Activated CD8-positive, alpha-beta memory T cell treated with anti-CD3 and anti-CD28 coated beads for 1 hour (primary cell): ENCODE measurements at regions not wholly inside any gene's neighbourhood (a gene's known extent, or its start where the extent isn't known, plus 50 kb on each side); places are given as distances from the start of the nearest gene placed in this dataset.
"Not testable (repeated sequence)": the region's sequence is repeated elsewhere in the genome, so short reads cannot be mapped to it uniquely, and the experiment has no call there.

Experiments used
- DNase-seq, 2 donors: peaks; one replicate each; pipeline ENCODE4 v3.0.0-alpha.2; 2020; ENCODE audit warnings: low read depth in 1 of 2; ENCODE audit errors: extremely low read depth in 1 of 2

- DNase-seq = no peak
Observed at GRCh38 chr12:89161557-89161956, 190.7 kb downstream of the DUSP6 start.

GRCh38 chr12:89160716-89161123 lies 191.6 kb downstream of the DUSP6 start:
- no peak for DNase-seq

- DNase-seq = no peak
Observed at GRCh38 chr12:89157413-89157812, 194.9 kb downstream of the DUSP6 start.

GRCh38 chr12:89156862-89157262 lies 195.4 kb downstream of the DUSP6 start:
- DNase-seq = no peak

GRCh38 chr12:89156340-89156739 lies 196.0 kb downstream of the DUSP6 start:
- no peak for DNase-seq

GRCh38 chr12:89155826-89156225 lies 196.5 kb downstream of the DUSP6 start:
- no peak for DNase-seq

GRCh38 chr12:89154743-89155499 lies 197.4 kb downstream of the DUSP6 start:
- no peak for DNase-seq

GRCh38 chr12:89153341-89153740 lies 199.0 kb downstream of the DUSP6 start:
- no peak for DNase-seq

- no peak for DNase-seq
Observed at GRCh38 chr12:89151536-89151935, 200.8 kb downstream of the DUSP6 start.

- DNase-seq = not testable (repeated sequence)
Observed at GRCh38 chr12:89150789-89151188, 201.5 kb downstream of the DUSP6 start.

GRCh38 chr12:89140602-89141238 lies 211.6 kb downstream of the DUSP6 start:
- DNase-seq = no peak

GRCh38 chr12:89140141-89140540 lies 212.2 kb downstream of the DUSP6 start:
- DNase-seq = no peak

- no peak for DNase-seq
Observed at GRCh38 chr12:89139390-89139789, 212.9 kb downstream of the DUSP6 start.

GRCh38 chr12:89138048-89138852 lies 214.1 kb downstream of the DUSP6 start:
- no peak for DNase-seq

GRCh38 chr12:89135976-89136634 lies 216.2 kb downstream of the DUSP6 start:
- no peak for DNase-seq

- DNase-seq = no peak
Observed at GRCh38 chr12:89134213-89134770, 218.0 kb downstream of the DUSP6 start.

GRCh38 chr12:89129167-89129870 lies 223.0 kb downstream of the DUSP6 start:
- no peak for DNase-seq

- no peak for DNase-seq
Observed at GRCh38 chr12:89126712-89127111, 225.6 kb downstream of the DUSP6 start.

GRCh38 chr12:89122852-89123251 lies 229.4 kb downstream of the DUSP6 start:
- DNase-seq = no peak

GRCh38 chr12:89117448-89118034 lies 234.8 kb downstream of the DUSP6 start:
- DNase-seq = no peak
